GM18498 (cell line): ENCODE measurements at regions not wholly inside any gene's neighbourhood (a gene's known extent, or its start where the extent isn't known, plus 50 kb on each side); places are given as distances from the start of the nearest gene placed in this dataset.
"Not testable (repeated sequence)": the region's sequence is repeated elsewhere in the genome, so short reads cannot be mapped to it uniquely, and the experiment has no call there.

Experiments used
- ATAC-seq: cut with Tn5 transposase; IDR thresholded peaks from one replicate; pipeline ENCODE4 v1.9.1; 2021; ENCODE audit warnings: mild to moderate bottlenecking, moderate library complexity; ENCODE audit not compliant: unreplicated experiment

GRCh38 chr2:75328156-75328555 is 128.8 kb upstream of the TACR1 start:
- no peak for ATAC-seq

DNA sequence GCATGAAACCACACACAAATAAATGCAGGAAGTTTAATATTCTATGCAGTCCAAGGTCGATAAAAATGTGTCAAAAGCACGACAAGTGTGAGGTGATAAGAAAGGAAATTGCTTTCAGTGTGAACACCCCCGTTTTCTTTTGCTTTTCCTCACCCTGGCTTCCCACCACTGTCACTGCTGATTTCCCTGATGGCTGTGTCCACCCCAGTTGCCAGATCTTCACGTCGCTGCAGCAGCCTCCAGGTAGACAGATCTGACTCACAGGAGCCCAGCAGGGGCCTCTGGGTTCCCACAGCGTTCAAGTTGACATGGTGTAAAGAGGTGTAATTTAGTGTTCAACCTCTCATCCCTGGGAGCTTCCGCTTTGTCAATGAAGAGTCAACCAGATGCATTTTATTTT is 128.0 kb upstream of the TACR1 start:
- no peak for ATAC-seq

GRCh38 chr2:75326645-75327044 is 127.3 kb upstream of the TACR1 start:
- ATAC-seq, result no peak

DNA sequence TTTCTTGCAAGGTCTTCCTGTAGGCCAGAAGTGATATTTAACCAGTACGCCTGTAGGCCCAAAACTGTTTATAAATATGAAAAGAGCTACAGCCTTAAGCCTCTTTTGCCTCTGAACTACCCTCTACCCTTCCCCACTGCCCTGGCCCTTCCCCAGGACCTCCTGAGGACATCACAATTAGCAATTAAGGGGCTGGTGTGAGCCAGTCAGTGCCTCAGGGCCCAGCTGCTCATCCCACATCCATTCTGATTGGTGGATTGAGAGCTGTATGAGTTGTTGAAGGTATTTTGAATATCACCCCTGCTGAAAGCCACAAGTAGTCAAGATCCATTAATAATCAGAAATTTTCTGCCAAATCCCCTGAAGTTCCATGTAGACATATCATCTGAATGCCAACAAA is 126.3 kb upstream of the TACR1 start:
- no peak for ATAC-seq

DNA sequence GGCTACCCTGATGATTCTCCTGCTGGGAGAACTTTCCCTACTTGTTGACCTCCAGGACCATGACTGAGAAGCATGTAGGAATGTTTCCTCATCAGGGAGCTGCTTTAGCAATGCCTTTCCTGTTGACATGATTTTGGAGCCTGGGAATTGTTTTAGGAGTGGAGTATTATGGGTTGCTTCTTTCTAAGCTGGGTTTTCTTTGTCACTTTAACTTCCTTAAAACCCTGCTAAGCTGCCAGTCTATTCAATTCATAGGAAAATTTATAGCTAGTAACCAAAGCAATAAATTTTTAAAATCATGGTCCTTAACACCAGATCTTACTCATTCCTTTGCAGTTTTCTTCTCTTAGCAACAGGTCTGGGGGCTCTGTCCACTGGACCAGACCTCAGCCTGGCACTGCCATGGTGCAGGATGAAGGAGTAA is 125.6 kb upstream of the TACR1 start:
- ATAC-seq, result no peak

- ATAC-seq, result no peak
These were observed 124.8 kb upstream of the TACR1 start for GRCh38 chr2:75324141-75324540.

GRCh38 chr2:75321599-75321922 is 122.2 kb upstream of the TACR1 start:
- ATAC-seq, result no peak

DNA sequence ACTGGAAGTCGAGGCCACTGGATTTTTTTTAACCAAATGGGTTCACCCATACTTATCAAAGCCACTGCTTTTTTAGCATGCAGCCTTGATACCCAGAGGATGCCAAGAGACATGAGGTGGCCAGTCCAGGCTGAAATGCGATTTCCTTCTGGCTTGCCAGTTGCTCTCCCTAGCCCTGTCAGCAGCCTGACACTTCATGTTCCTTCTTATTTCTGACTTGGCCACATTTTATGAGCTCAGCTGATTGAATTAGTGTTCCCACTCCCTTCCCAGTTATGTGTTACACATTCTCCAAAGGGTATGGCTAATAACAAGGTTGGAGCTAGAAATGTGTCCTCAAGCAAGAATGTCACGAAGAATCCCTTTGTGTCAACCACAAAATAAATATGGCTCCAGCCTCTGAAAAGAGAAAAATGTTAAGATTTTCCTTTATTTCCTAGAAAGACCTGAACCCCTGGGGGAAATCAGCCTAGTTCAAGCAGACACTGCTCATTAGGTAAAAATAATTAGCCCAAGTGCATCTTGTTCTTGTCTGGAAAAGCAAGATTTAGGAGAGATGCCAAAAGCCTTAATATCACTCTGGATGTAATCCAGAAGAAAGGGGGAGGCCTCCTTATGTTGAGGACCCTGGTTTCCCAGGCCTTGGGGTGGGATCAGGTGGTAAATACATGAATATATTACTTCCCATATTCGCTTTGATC is 121.7 kb upstream of the TACR1 start:
- ATAC-seq, result no peak

DNA sequence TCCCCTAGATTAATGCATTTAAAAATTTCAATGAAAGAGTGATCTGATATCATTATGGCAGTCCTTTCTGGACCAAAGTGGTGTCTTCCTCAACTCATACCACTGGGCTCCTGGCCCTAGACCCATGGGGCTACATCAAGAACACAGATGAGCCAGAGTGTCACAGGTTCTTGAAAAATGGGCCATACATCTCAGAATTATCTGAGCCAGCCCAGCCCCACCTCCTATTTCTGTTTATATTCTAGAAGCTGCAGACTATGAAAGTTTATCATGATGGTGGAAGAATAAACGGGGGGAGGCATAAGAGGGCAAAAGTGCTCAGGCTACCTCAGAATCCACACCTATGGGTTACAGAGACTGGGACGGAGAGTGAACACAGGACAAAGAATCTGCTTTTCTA is 120.6 kb upstream of the TACR1 start:
- no peak for ATAC-seq

DNA sequence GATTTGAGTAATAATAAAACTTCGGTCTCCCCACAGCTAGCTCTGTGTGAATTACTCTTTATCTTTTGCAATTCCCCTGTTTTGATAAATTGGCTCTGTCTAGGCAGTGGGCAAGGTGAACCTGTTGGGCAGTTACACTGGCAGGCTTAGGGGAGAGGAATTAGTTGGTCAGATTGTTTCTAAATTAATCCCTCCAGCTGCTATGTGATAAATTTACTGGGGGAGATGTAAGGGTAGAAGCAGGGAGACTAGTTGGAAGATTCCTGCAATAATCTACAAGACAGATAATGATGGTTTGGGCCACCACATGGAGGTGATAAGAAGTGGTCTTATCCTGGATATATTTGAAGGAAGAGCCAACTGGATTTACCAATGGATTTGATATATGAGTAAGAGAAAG is 118.5 kb upstream of the TACR1 start:
- no peak for ATAC-seq

GRCh38 chr2:75317316-75317715 is 118.0 kb upstream of the TACR1 start:
- ATAC-seq, result no peak

- ATAC-seq, result no peak
These were observed 116.1 kb upstream of the TACR1 start for GRCh38 chr2:75315436-75315835.

- ATAC-seq, result peak; percentile 100
These were observed 112.7 kb upstream of the TACR1 start for GRCh38 chr2:75311993-75312392.

GRCh38 chr2:75311521-75311920 is 112.2 kb upstream of the TACR1 start:
- no peak for ATAC-seq

GRCh38 chr2:75310876-75311275 is 111.6 kb upstream of the TACR1 start:
- no peak for ATAC-seq

GRCh38 chr2:75309596-75310463 is 110.5 kb upstream of the TACR1 start:
- no peak for ATAC-seq

DNA sequence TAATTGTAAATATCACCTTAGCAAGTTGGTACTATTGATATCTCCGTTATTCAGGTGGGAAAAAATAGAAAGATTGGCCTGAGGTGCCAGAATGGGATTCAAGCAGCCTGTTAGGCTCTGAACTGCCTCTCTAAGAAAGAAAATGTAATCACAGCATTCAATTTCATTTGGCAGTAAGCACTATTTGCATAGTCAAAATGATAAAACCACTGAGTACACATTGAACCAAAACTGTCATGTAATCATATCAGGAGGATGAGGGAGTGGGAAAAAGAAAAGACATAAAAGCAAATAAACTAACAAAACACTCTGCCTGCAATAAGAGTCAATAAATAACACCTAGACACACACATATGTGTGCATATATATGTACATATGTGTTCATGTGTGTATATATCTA is 103.9 kb upstream of the TACR1 start:
- ATAC-seq, result no peak

GRCh38 chr2:75294362-75294761 is 95.0 kb upstream of the TACR1 start:
- no peak for ATAC-seq

DNA sequence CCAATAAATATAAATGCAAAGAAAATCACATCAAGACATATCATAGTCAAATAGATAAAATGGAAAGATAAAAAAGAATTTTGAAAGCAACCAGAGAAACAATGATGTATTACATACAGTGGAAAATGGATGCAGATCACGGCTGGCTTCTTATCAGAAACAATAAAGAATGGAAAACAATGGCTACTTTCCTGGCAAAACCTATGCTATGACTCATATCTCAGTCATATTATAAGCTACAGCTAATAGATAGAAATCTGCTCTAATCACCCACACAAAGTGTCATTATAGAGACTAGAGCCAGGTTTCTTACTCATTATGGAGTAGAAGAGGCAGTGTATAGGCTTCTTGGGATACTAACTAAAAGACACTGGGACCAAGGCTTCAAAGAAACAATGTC is 93.5 kb upstream of the TACR1 start:
- ATAC-seq, result no peak

DNA sequence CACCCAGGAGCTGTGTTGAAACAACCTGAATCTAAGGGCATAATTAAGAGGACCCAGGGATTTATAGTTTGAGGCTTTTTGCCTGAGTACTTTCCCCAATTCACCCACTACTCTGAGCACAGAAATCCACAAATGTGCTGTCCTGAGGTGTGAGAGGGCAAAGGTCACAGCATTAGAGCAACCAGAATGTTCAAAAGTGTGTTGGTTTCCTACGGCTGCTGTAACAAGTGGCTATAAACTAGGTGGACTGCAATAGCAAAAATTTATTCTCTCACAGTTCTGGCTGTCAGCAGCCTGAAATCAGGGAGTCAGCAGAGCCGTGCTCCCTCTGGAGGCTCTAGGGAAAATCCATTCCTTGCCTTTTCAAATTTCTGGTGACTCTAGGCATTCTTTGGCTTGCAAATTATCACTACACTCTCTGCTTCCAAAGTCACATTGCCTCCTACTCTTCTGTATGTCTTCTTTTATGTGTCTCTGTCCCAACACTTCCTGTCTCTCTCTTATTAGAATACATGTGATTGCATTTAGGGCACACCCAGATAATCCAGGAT is 91.4 kb upstream of the TACR1 start:
- no peak for ATAC-seq

DNA sequence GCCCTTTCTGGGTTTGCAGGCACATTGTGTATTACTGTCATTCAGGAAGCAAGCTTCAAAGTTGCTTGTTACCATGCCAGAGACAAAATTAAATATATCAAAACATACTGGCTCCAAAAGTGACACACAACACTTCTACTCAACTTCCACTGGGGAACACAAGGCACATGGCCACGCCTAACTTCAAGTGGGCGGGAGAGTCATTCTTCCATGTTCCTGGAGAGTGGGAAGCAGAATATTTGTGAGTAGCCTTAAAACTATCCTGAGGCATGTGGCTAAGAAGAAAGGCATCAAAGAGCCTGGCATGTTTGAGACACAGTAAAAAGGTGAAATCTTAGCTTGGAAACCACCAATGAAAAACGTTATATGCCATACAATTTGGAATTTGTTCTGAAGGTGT is 90.5 kb upstream of the TACR1 start:
- ATAC-seq, result no peak

DNA sequence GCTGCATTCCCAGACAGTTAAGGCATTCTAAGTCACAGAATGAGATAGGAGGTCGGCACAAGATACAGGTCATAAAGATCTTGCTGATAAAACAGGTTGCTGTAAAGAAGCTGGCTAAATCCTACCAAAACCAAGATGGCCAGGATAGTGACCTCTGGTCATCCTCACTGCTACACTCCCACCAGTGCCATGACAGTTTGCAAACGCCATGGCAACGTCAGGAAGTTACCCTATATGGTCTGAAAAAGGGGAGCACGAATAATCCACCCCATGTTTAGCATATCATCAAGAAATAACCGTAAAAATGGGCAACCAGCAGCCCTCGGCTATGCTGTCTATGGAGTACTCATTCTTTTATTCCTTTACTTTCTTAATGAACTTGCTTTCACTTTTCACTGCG is 89.9 kb upstream of the TACR1 start:
- ATAC-seq, result not testable (repeated sequence)
